ENCODE measurements at regions not wholly inside any gene's neighbourhood (a gene's known extent, or its start where the extent isn't known, plus 50 kb on each side); places are given as distances from the start of the nearest gene placed in this dataset.

DNA sequence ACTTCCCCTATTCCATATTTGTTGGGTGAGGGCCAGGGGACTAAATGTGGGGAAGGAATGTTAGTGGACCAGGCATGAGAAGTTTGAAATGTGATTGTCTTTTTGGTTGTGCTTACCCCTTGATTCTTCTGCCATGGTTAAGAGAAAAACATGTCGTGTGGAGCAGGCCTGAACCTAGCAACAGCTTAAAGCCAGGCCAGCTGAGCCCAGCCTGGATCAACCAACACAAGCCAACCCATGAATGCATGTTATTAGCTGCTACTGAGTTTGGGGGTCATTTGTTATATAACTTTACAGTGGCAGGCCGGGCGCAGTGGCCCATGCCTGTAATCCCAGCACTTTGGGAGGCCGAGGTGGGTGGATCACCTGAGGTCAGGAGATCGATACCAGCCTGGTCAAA lies 52.4 kb upstream of the TRIO start:
- no peak for TF ChIP-seq CTCF (IDR thresholded peaks at IDR 0.05; ENCODE audit: low read depth, low read length)
- Histone ChIP-seq H3K9me3 (ENCODE audit: severe bottlenecking) (peaks cover 10% of the 10 kb centered on the region), H3K36me3 (no peaks in the 10 kb centered on the region), H3K27me3 (ENCODE audit: insufficient read depth, low read depth, severe bottlenecking) (peaks cover 87% of the 10 kb centered on the region), H3K4me3 (ENCODE audit: low read depth, low read length) (no peak overlapping the region), H3K27ac (no peak overlapping the region)
- no peak for DNase-seq

DNA sequence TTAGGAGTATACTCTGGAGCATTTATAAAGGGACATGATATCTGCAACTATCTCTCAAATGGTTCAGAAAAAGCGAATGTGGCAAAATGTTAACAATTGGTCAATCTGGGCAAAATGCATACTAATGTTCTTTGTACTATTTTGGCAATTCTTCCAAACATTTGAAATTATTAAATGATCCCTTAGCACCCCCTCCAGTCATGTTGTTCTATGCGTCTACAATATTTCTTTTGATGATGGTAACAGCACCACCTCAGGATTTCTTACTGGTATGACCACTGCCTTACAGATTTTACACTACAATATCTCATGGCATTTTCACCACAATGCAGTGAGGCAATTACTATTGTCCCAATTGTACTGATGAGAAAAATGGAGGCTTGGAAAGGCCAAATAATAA lies 52.9 kb upstream of the TRIO start:
- Histone ChIP-seq H3K9me3 (ENCODE audit: severe bottlenecking) (peaks cover 10% of the 10 kb centered on the region), H3K27me3 (ENCODE audit: insufficient read depth, low read depth, severe bottlenecking) (peaks cover 87% of the 10 kb centered on the region), H3K27ac (no peak overlapping the region), H3K4me3 (ENCODE audit: low read depth, low read length) (no peak overlapping the region), H3K36me3 (no peaks in the 10 kb centered on the region)
- DNase-seq = no peak
- TF ChIP-seq CTCF (IDR thresholded peaks at IDR 0.05; ENCODE audit: low read depth, low read length) = no peak

DNA sequence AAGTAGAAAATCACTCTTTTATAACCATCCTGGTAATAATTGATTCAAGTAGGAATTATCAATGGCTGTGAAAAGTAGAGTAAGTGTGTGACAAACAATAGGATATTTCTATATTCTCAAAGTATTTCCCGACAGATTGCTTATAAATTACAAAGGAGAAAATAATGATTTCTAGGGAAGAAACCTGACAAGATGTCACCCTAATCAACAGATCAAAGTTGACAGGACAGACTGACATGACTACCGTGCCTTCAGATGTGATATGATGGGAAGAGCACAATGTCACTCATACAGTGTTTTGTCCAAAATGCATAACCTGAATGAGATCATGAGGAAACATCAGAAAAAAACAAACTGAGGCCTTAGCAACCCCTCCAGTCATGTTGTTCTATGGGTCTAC lies 53.9 kb upstream of the TRIO start:
- Histone ChIP-seq H3K4me3 (ENCODE audit: low read depth, low read length) (no peak overlapping the region), H3K9me3 (ENCODE audit: severe bottlenecking) (peaks cover 11% of the 10 kb centered on the region), H3K36me3 (no peaks in the 10 kb centered on the region), H3K27ac (no peak overlapping the region), H3K27me3 (ENCODE audit: insufficient read depth, low read depth, severe bottlenecking) (peaks cover 87% of the 10 kb centered on the region)
- no peak for TF ChIP-seq CTCF (IDR thresholded peaks at IDR 0.05; ENCODE audit: low read depth, low read length)
- no peak for DNase-seq

GRCh38 chr5:14086261-14086660 lies 56.9 kb upstream of the TRIO start:
- peaks cover 18% of the 10 kb centered on the region for H3K9me3 ChIP-seq (ENCODE audit: severe bottlenecking)
- DNase-seq = no peak
- no peak for TF ChIP-seq CTCF (IDR thresholded peaks at IDR 0.05; ENCODE audit: low read depth, low read length)
- no peak overlapping the region for H3K4me3 ChIP-seq (ENCODE audit: low read depth, low read length)
- no peaks in the 10 kb centered on the region for H3K36me3 ChIP-seq
- no peak overlapping the region for H3K27ac ChIP-seq
- peaks cover 87% of the 10 kb centered on the region for H3K27me3 ChIP-seq (ENCODE audit: insufficient read depth, low read depth, severe bottlenecking)

DNA sequence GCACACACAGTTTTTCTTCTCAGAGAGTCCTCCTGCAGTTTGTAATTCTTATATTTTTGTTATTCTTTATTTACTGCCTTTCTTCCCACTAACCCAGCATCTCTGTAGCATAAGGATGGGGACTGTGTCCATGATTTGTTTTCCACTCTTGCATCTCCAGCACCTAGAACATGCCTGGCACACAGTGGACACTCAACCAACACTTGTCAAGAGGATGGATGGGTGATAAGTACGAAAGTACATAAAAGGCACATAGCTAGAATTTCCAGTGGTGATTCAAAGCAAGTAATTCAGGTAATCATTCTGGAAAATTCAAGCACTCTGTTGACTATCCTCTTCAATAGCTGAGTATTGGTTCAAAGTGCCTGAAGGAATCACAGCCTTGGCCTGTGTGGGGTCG lies 60.2 kb upstream of the TRIO start:
- H3K4me3 ChIP-seq (ENCODE audit: low read depth, low read length) = no peak overlapping the region
- TF ChIP-seq CTCF (IDR thresholded peaks at IDR 0.05; ENCODE audit: low read depth, low read length) = no peak
- DNase-seq = no peak
- peaks cover 11% of the 10 kb centered on the region for H3K9me3 ChIP-seq (ENCODE audit: severe bottlenecking)
- H3K36me3 ChIP-seq = no peaks in the 10 kb centered on the region
- peaks cover 89% of the 10 kb centered on the region for H3K27me3 ChIP-seq (ENCODE audit: insufficient read depth, low read depth, severe bottlenecking)
- no peak overlapping the region for H3K27ac ChIP-seq

GRCh38 chr5:14082523-14082922 lies 60.6 kb upstream of the TRIO start:
- TF ChIP-seq CTCF (IDR thresholded peaks at IDR 0.05; ENCODE audit: low read depth, low read length) = no peak
- H3K4me3 ChIP-seq (ENCODE audit: low read depth, low read length) = no peak overlapping the region
- peaks cover 11% of the 10 kb centered on the region for H3K9me3 ChIP-seq (ENCODE audit: severe bottlenecking)
- H3K36me3 ChIP-seq = no peaks in the 10 kb centered on the region
- H3K27me3 ChIP-seq (ENCODE audit: insufficient read depth, low read depth, severe bottlenecking) = peaks cover 89% of the 10 kb centered on the region
- H3K27ac ChIP-seq = no peak overlapping the region
- no peak for DNase-seq
